Activated CD4-positive, CD25-positive, alpha-beta regulatory T cell treated with anti-CD3 and anti-CD28 coated beads, Interleukin-2, amount 50 U/mL, for 72 hours (primary cell): ENCODE measurements at regions not wholly inside any gene's neighbourhood (a gene's known extent, or its start where the extent isn't known, plus 50 kb on each side); places are given as distances from the start of the nearest gene placed in this dataset.
"Not testable (repeated sequence)": the region's sequence is repeated elsewhere in the genome, so short reads cannot be mapped to it uniquely, and the experiment has no call there.

Source experiments
- DNase-seq: peaks from one replicate; pipeline ENCODE4 v3.0.0; 2021

- no peak for DNase-seq
Measured at GRCh38 chr20:53763707-53764414, 170.2 kb upstream of the ZNF217 start.

- not testable (repeated sequence) for DNase-seq
Measured at GRCh38 chr20:53762423-53762798, 168.8 kb upstream of the ZNF217 start.

- no peak for DNase-seq
Measured at GRCh38 chr20:53760025-53760441, 166.4 kb upstream of the ZNF217 start.

DNA sequence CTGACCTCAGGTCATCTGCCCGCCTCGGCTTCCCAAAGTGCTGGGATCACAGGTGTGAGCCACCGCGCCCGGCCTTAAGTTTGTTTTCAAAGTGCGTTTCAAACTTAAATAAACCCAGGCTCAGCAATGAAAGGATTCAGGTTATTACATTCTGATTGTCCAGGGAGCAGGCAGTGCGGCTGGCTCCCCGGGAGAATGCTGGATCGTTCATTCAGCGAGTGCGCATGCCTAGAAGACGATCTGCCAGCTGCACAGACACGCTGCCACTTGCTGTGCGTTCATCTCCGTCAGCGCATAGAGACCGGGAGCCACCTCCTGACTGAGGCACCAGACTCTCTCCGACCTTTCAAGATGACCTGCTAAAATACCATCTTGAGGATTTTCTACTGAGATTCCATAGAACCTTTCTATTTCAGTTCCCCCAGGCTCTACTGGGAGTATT, 163.9 kb upstream of the ZNF217 start:
- DNase-seq = no peak

- DNase-seq = no peak
Measured at GRCh38 chr20:53755733-53756531, 162.3 kb upstream of the ZNF217 start.

- no peak for DNase-seq
Measured at GRCh38 chr20:53753880-53754459, 160.3 kb upstream of the ZNF217 start.

DNA sequence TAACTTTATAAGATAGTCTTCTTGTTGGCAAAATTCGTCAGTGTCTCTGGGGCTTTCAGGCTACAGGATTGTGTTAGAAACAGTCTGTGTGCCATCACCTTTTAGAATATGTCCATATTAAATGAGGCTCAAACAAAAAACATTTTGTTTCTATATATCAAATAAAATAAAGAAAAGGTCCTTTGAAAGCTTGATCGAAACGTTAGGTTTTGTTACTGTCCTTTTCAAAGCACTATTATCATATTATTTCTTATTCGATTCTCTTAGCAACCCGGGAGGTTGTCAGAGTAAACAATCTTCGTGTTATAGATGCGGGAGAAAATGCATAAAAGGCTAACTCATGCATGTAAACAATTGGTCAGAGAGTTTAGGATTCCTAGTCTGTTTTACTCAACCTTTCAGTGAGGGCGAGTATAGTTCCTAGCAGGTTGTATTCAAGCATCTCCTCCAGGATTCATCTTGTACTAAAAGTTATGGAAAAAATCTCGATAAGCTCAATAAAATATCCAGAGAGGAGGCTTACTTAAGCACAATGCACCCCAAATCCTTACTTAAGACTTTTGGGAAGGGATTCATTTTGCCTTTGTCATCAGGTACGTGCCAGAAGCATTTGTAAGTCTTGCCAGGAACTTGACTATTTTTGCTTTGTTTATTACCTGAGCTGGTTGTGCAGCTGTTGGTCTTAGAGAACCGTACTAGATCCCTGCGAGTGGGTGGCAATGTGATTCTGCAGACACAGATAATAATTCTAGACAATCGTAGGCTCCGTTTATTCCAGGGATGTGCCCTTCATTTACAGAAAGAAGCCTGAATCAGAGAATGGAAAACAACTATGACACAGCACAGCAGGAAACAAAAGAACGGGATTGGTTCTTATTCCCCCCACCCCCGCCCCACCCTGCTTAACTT, 159.6 kb upstream of the ZNF217 start:
- no peak for DNase-seq

GRCh38 chr20:53752583-53752970, 158.9 kb upstream of the ZNF217 start:
- DNase-seq = no peak

DNA sequence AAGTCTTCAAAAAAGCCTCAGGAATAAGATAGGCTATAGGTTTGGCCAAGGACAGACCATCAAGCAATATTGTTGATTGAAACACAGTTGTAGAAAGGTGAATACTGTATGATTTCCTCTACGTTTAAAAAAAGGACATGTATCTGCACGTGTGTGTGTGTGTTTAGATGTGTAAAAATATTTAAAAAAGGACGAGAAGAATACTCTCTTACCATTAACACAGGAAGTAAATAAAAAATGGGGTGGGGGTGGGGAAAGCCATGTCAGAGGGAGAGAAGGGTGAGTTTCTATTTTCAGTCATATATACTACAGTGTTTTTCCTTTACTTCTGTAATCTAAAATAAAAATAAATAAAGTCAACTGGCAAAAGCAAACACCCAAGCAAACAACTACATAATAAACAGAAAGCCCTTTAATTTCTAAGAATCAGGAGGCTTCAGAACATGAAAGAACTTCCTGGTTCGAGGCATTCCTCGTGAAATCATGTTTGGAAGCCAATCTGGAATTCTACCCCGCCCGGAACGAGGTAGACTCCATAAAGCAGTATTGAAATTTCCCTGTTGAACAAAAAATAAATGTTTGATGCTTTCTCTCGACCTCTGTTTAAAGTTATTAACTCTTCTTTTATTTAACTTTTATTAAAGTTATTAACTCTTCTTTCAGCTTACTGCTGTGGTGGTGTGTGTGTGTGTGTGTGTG, 158.1 kb upstream of the ZNF217 start:
- no peak for DNase-seq

DNA sequence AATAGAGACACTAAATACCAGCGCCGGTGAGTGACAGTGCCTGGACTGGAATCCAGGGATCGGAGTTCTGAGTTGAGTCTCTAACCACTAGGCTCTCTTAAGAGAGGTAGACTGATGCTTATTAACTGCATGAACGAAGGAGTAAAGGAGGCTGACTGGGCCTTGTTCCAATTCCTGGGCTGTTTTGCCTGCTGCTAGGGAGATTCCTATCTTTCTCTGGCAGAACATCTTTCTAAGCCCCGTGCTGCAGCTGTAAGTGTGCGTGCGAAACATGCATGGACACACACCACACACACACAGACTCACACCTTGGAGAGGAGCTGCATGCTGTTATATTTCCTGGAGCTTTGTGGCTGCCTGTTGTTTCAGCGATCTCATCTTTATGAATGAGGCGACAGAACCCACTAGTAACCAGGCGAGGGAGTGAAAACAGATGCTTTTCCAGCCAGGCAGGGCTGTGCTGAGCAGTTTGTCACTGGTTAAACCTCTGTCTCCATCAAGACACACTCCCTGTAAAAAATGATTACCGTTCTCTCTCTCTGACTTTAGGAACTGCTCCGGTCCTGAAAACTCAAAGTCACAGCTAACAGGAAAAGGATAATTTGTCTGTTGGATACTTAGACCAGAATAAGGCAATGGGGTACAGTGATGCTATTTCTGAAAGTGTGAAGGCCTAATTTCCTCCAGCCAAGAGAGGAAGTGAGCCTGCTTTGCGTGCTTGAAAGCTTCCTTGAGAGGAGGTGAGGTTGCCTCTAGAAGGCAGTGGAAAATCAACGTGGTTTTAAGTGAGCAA, 157.4 kb upstream of the ZNF217 start:
- DNase-seq = no peak

- DNase-seq = no peak
Measured at GRCh38 chr20:53749499-53749898, 155.9 kb upstream of the ZNF217 start.

GRCh38 chr20:53748821-53749421, 155.3 kb upstream of the ZNF217 start:
- no peak for DNase-seq

- DNase-seq = no peak
Measured at GRCh38 chr20:53748176-53748575, 154.5 kb upstream of the ZNF217 start.

- no peak for DNase-seq
Measured at GRCh38 chr20:53743607-53744260, 150.1 kb upstream of the ZNF217 start.

- no peak for DNase-seq
Measured at GRCh38 chr20:53742685-53743081, 149.0 kb upstream of the ZNF217 start.

DNA sequence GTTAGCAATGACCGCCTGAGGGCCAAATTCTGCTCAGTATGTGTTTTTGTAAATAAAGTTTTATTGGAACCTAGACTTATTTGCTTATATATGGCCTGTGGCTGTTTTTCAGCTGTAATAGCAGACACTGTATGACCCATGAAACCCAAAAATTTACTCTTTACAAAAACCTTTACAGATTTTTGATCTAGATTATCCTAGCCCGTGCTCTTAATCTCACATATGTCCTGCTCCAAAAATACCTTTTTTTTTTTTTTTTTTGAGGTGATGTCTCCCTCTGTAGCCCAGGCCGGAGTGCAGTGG, 148.0 kb upstream of the ZNF217 start:
- DNase-seq = no peak

- DNase-seq = no peak
Measured at GRCh38 chr20:53739799-53740785, 146.5 kb upstream of the ZNF217 start.

DNA sequence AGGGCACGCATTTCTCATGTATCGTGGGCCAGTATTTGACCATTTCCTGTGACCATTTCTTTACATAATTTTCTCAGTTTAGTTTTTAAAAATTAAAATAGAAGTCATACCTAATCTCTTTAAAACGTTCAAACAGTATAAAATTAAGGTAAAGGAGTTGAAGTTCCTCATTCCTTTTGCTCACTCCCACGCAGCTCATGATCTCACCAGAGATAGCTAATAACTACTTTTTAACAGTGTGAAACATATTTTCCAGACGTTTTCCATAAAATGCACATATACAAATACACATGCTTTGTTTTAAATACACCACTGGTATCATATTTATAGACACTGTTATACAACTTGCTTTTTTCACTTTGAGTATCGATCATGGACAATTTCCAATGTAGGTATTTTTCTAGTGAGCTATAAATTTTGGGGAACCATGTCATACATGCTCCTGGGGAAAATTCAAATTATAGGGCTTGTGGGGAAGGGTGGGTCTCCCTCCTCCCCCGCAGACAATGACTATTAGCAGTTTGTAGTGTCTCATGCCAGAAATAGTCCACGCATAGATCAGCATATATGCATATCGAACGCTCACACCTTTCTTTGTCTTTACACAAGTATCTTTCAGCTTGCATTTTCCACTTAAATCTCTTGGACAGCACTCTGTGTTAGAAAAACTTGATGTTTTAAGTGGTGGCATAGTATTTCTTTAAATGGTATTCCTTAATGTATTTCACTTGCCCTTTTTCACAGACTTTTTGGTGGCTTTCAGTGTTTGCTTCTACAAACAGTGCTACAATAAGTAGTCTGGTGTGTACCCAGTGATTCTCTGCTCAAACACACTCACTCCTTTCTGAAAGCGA, 145.5 kb upstream of the ZNF217 start:
- no peak for DNase-seq
